K562 (cell line): ENCODE measurements at regions not wholly inside any gene's neighbourhood (a gene's known extent, or its start where the extent isn't known, plus 50 kb on each side); places are given as distances from the start of the nearest gene placed in this dataset.

Experiments used
- ATAC-seq: fragments of 200-7000 bp; cut with Tn5 transposase; 3 replicates; pipeline ENCODE4 v1.9.1; 2020; ENCODE audit warnings: moderate library complexity
- BruUV-seq: library from RNA; stranded (reverse); fragments of 400-500 nt; replicated peaks from 2 replicates; lab custom pipeline; 2021; lab: Mats Ljungman, UMichigan
- CTCF ChIA-PET: fragments of 300-600 bp; formaldehyde crosslinking; extraction: SDS; loops from one replicate; lab custom pipeline; 2021; ENCODE audit warnings: low intra/inter-chr PET ratio; lab: Yijun Ruan, JAX
- POLR2A ChIA-PET: fragments of 300-600, 350-650 bp; sonication (Branson Sonifier 250); formaldehyde crosslinking; extraction: SDS; loops from one replicate; lab custom pipeline; 2021; ENCODE audit warnings: antibody characterized with exemption, inconsistent platforms; lab: Yijun Ruan, JAX
- DNase-seq, 4 experiments: peaks; one replicate each; pipeline versions ENCODE4 v3.0.0 to v3.0.0-alpha.2; 2011 to 2018; ENCODE audit warnings: low spot score in 3 of 4, mixed read lengths in 3 of 4; ENCODE audit errors: extremely low read depth in 1 of 4
- FAIRE-seq: peaks from 2 replicates; lab custom pipeline; 2011; peaks lifted over from hg19 to GRCh38; lab: Jason Lieb, UNC
- H2AFZ ChIP-seq: 2 replicates; pipeline ENCODE4 v1.6.0; 2011; ENCODE audit warnings: low read depth, low read length, control low read depth, inconsistent platforms
- H3K27ac ChIP-seq: fragments of 200-600 bp; 3 replicates; pipeline ENCODE4 v1.8.0; 2011; ENCODE audit warnings: low read depth, mild to moderate bottlenecking, control low read depth, inconsistent platforms, low read length, moderate library complexity, mixed read lengths; ENCODE audit errors: extremely low read depth
- H3K27me3 ChIP-seq, 2 experiments: fragments of 300-600 bp in 1 of 2; 2 replicates in 1 of 2; 3 replicates in 1 of 2; pipeline versions ENCODE4 v1.6.0 to v1.8.0; 2011; ENCODE audit warnings: inconsistent platforms in 2 of 2, low read length in 2 of 2, mild to moderate bottlenecking in 1 of 2, mixed read lengths in 1 of 2, moderate library complexity in 1 of 2; ENCODE audit not compliant: control insufficient read depth in 2 of 2, insufficient read depth in 2 of 2
- H3K36me3 ChIP-seq: fragments of 300-600 bp; 3 replicates; pipeline ENCODE4 v1.8.0; 2011; ENCODE audit warnings: mild to moderate bottlenecking, low read length, inconsistent platforms; ENCODE audit not compliant: control insufficient read depth, insufficient read depth
- H3K4me1 ChIP-seq, 2 experiments: fragments of 200-600 bp in 1 of 2; replicated peaks in 1 of 2; 2 replicates in 1 of 2; 3 replicates in 1 of 2; pipeline versions ENCODE4 v1.5.1 to v1.8.0; 2011; ENCODE audit warnings: inconsistent platforms in 2 of 2, low read length in 2 of 2, mild to moderate bottlenecking in 1 of 2, mixed read lengths in 1 of 2, moderate library complexity in 1 of 2; ENCODE audit not compliant: control insufficient read depth in 2 of 2, insufficient read depth in 2 of 2
- H3K4me2 ChIP-seq: 2 replicates; pipeline ENCODE4 v1.6.1; 2011; ENCODE audit warnings: low read length, control low read depth, inconsistent platforms, mixed read lengths; ENCODE audit not compliant: insufficient read depth
- H3K4me3 ChIP-seq: fragments of 200-600 bp; sonication (generic), shearing (Covaris generic); 2 replicates; pipeline ENCODE4 v1.5.1; 2016; ENCODE audit warnings: control low read depth, inconsistent platforms
- H3K79me2 ChIP-seq: fragments of 200-600 bp; 3 replicates; pipeline ENCODE4 v1.8.0; 2011; ENCODE audit warnings: low read length, inconsistent platforms; ENCODE audit not compliant: control insufficient read depth, insufficient read depth
- H3K9ac ChIP-seq, 2 experiments: 2 replicates each; pipeline versions ENCODE4 v1.6.0 to v1.6.1; 2011; ENCODE audit warnings: low read depth in 2 of 2, low read length in 2 of 2, control low read depth in 1 of 2, inconsistent platforms in 1 of 2, mild to moderate bottlenecking in 1 of 2, mixed read lengths in 1 of 2; ENCODE audit not compliant: insufficient read depth in 1 of 2
- H3K9me1 ChIP-seq: one replicate; pipeline ENCODE4 v1.6.0; 2011; ENCODE audit warnings: inconsistent platforms, mild to moderate bottlenecking, low read length, moderate library complexity; ENCODE audit not compliant: control insufficient read depth, insufficient read depth
- H3K9me3 ChIP-seq: replicated peaks from 2 replicates; pipeline ENCODE4 v1.5.1; 2011; ENCODE audit warnings: low read depth, low read length, inconsistent platforms; ENCODE audit not compliant: control insufficient read depth, insufficient read depth
- H4K20me1 ChIP-seq: replicated peaks from 2 replicates; pipeline ENCODE4 v1.6.1; 2011; ENCODE audit warnings: low read length, inconsistent platforms, mixed read lengths; ENCODE audit not compliant: control insufficient read depth, insufficient read depth
- PRMT5 ChIP-seq: sonication (generic); formaldehyde crosslinking; IDR thresholded peaks from 2 replicates; pipeline ENCODE4 v1.5.0; 2020; ENCODE audit warnings: missing genetic modification reagents
- ZBTB40 ChIP-seq, 2 experiments: fragments of 450-650 bp in 1 of 2; sonication (generic) in 1 of 2; formaldehyde crosslinking in 1 of 2; IDR thresholded peaks; 2 replicates each; pipeline versions ENCODE4 v1.7.1 to v1.9.0; 2016 to 2022; ENCODE audit warnings: inconsistent platforms in 1 of 2, mild to moderate bottlenecking in 1 of 2, missing genetic modification reagents in 1 of 2
- WGBS: fragments of 100-300 bp; shearing (Covaris generic); methylation state at CpG from one replicate; pipeline ENCODE4 v1.1.6; 2016; ENCODE audit warnings: low coverage, mixed read lengths; ENCODE audit not compliant: insufficient coverage; ENCODE audit errors: missing lambda C conversion rate; 5-methylcytosine and 5-hydroxymethylcytosine counted together
- in situ Hi-C: fragments of 300-500 bp; cut with MboI; formaldehyde crosslinking; loops from 4 replicates; pipeline ENCODE4 v1.15.0; 2018; ENCODE audit warnings: inconsistent platforms, mixed read lengths
- intact Hi-C: fragments of 100-400 bp; cut with micrococcal nuclease; formaldehyde crosslinking; loops from 2 replicates; pipeline ENCODE4 v1.14.2; 2022

DNA sequence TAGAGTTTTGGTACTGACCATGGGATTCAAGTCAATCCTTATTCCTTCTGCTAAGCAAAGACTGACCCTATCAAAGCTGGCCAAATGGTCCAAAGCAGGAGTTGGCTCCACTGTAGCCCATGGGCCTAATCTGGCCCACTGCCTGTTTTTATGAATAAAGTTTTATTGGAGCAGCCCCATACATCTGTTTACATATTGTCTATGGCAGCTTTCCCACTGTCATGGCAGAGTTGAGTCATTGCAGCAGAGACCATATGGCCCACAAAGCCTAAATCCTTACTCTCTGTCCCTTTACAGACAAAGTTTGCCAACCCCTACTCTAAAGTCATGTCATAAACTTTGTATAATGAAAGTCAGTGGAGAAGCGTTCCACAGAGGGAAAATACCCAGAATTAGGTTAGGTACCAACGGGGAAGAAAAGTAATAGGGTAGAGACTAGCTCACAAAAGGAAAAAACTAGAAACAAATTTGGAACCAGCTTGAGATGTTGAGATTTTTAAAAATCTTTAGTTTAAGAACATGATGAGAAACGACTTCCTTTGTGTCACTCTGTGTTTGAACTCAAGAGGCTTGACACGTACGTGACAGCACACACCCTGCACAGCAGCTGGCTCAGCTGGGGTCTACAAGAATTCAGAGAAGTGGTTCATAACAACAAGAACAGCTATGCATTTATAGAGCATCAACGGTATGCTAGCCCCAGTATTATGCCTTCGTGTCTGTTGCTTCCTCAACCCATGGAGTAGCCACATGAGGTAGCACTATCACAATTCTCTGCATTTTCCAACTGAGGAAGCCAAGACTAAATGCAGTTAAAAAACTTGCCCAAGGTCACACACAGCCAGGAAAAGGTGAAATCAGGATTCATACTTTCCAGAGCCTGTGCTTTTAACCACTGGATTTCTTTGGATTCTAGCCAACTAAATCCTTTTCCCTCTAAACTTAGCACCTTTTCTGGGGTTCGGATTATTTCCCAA is 198.9 kb upstream of the WWC1 start:
- Histone ChIP-seq H3K79me2 (no peaks in the 10 kb centered on the region), H2AFZ (no peak overlapping the region), H3K9me1 (no peaks in the 10 kb centered on the region), H3K9ac (no peak overlapping the region), H3K4me2 (no peak overlapping the region), H4K20me1 (no peaks in the 10 kb centered on the region), H3K27ac (no peak overlapping the region), H3K36me3 (no peaks in the 10 kb centered on the region), H3K4me1 (no peaks in the 10 kb centered on the region), H3K9me3 (no peaks in the 10 kb centered on the region), H3K4me3 (no peak overlapping the region), H3K27me3 (no peaks in the 10 kb centered on the region)
- POLR2A ChIA-PET: interaction anchor here (1.2 to 1.3 kb wide), 2 partner anchors 9 to 10 kb away, joined by 3 to 4 read pairs; no protein-coding TSS in a partner anchor
- intact Hi-C loops (no loop called here), in situ Hi-C loops (no loop called here)
- ATAC-seq (no peak), FAIRE-seq (no peak), DNase-seq (no peak)
- 1% methylated on average over 8 of the region's 8 CpGs for WGBS
- no TSS peak for BruUV-seq
- TF ChIP-seq ZBTB40 (IDR thresholded peaks at IDR 0.05) (peak; percentile 74), ZBTB40 (CRISPR knock-in tag; IDR thresholded peaks at IDR 0.05) (no peak), PRMT5 (CRISPR knock-in tag) (no peak)
- CTCF ChIA-PET: no interaction called here
